T-helper 2 cell treated with Interferon-gamma antibody and Interleukin-4, amounts not matched to agents 100 ng/mL and 5 ng/mL, for 36 hours (primary cell): ENCODE measurements at regions not wholly inside any gene's neighbourhood (a gene's known extent, or its start where the extent isn't known, plus 50 kb on each side); places are given as distances from the start of the nearest gene placed in this dataset.

Experiments
- intact Hi-C: fragments of 100-400 bp; cut with micrococcal nuclease; formaldehyde crosslinking; loops from one replicate; pipeline ENCODE4 v1.15.1; 2023

DNA sequence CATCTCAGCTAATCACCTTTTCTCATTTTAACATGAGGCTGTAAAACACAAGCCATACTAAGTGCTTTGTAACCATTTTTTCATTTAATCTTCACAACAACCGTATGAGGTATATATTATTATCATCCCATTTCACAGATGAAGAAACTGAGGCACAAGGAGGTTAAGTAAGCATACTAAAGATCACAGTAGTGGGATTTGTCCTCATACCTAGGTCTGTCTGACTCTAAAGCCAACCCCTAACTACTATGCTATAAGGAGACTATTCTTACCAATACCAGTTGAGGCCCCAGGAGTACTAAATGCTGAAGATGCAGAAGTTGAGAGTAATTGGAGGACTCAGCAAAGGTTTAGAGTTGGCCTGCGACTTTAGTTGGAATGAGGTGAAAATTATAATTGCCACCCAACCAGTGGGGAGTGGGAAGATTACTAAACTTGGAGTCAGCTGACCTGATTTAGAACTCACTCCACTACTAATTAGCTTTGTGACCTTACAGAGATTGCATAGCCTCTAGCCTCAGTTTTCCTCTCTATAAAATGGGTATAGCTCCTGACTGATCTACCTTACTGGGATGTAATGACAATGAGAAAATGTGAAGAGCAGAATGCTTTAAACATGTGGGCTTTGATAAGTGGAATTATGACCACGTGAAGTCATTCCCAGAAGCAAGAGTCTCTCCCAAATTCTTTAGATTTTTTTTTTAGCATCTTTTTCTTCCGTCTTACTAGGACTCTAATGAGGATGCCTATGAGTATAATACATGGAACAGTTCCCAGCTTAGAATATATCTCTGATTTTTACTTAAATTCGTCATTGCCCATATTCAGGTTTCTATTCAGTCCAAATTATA, 85.8 kb upstream of the IPO9 start:
- intact Hi-C loops, result no loop called here

DNA sequence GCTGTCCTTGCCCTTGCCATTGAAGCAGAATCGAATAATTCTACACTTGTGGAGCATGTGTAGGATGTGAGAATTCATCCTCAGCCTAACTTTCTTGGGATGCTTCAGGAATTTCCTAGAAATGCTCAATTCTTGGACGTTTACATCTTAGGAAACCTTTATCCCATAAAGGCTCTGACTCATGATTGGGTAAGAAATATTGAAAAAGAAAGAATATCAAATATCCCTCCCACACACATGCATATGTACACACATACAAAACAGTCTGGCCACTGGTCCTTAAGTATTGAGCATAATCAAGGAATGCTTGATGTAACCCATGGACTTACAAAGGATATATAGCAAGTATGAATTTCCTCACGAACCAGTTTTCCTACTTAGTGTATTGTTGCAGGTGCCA, 83.9 kb upstream of the IPO9 start:
- intact Hi-C loops, result no loop called here

DNA sequence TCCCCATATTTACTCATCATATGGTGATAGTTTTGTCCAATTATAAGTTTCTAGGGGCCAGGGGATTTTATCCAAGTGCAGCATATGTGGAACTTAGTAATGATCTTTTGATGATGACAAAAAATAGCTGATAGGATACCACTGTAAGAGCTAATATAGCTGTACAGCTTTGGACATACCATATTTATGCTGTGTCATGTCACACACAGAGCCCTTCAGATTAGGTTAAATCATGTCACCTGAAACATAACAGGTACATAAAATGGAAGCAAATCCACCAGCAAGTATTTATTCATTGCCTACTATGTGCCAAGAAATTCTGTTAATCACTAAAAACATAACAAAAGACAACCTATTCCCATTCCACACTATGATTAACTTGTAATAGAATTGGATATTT, 82.8 kb upstream of the IPO9 start:
- intact Hi-C loops, result no loop called here

DNA sequence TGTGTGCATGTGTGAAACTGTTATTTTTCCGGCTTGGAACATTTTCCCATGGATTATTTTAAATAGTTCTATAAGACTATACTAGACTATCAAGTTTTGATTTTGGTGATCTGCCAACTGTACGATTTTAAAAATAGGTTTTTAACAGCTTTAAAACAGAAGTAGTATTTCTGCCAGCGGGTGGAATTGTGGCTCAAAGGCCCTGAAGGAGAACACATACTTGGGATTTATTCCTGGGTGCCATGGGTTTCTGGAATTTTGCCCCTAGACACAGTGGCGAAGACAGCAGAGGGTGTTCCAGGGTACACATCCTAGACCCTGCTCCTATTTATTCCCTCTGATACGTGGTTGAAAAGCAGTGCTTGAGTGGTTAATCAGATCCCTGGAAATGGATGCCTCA, 81.7 kb upstream of the IPO9 start:
- intact Hi-C loops, result no loop called here

DNA sequence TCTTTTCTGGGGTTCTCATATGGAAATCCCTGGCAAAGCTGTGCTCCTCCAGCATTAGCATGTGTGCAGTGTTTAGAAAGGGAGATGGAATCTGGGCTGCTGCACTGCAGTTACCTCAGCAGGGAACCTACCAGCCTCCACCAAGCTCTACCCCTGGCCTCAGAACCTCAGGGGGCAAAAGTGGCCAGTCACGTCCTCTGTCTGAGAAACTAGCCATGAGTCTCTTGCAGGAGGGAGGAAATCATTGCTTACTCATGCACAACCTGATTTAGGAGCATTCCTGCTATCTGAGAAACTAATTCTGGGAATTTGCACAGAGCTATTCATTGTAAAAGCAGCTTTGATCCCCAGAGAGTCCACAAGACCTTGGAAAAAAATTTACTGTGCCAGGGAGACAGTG, 80.6 kb upstream of the IPO9 start:
- intact Hi-C loops, result no loop called here

DNA sequence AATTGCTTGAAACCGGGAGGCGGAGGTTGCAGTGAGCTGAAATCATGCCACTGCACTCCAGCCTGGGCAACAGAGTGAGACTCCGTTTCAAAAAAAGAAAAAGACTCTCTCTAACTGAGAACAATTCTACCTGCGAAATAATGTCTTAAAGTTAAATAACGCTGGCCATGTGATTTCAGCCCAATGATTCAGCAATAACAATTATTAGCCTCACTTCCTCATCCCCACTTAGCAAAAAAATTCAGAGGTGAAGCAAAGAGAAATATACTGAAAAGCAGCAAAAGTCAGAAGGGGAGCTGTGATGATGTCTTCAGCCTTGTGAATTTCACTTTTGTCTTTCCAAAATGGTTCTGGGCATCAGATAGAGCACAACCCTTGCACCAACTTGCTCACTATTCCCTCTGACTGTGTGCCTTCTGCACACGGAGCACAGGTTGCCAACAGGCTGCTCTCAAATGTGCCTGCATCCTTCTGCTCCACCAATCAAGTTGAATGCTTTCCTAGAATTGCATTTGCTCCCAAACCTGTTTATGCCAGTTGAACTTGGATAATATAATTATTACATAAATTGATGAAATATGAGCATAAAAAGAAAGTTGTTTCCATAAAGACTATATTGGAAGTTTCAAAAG, 79.8 kb upstream of the IPO9 start:
- intact Hi-C loops, result no loop called here

DNA sequence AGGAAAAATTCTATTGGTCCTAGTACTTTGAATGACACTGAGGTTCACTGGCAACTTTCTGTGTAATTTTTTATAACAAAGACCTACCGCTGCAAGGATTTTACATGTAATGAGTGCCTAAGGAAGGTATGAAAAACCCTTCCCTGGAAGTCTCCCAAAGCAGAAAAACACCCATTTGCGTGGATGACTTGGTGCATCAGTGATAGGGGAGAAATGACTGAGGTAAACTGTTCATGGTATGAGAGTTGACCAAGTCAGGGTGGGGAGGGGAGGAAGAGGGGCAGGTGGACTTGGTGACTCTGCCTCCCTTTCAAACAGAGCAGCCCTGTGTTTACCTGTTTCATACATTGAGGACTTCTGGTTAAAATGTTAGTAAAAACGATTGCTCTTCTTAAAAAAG, 78.8 kb upstream of the IPO9 start:
- intact Hi-C loops, result no loop called here

DNA sequence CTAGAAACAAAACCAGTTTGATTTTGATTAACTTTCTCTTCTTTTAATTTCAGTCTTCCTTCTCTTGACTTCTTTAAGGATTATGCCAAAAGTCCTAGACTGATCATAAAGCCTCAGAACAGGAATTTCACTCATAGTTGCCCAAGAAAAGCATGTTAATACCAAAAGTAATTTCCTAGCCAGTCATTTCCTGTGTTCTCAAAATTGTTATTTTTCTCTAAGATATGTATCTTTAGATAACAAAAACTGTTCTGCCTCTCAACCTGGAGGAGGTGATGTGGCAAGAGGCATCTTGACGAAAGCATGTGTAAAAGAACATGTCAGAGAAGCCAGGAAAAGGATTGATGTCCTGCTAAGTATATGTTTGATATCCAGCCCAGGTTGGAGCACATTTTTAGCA, 78.0 kb upstream of the IPO9 start:
- intact Hi-C loops, result no loop called here

DNA sequence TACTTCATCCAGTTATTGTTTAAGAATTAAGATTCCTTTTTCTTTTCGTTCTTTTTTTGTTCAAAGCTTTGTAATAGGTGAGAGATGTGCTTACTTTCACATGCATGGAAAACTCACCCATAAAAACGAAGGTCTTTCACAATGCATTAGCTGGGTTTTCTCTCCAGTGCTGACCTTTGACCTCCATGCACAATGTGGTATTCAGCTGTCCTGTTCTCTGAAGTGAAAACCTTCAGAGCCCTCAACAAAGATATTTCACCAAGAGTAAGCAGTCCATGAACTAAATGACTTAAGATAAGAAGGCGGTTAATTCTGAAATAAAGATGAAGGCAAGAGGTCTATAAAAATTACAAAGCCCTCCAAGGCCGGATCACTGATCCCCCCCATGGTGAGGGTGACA, 77.1 kb upstream of the IPO9 start:
- intact Hi-C loops, result no loop called here

DNA sequence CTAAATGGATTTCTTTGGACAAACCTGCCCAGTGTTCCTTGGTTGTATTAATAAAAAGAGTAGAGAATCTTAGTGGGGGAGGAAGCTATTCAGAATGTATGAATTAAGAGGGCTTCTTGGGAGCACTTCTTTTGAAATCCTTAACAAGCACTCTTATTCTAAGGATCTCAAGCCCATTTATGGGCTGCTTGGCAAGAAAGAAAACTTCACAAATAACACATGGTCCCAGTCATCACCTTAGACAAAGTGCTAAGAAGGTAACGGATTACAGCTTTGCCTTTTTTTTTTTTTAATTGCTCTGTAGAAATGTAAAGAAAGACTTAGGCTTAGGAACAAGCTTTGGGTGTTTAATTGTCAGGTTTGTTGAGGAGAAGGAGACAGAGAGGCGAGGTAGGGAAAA, 76.6 kb upstream of the IPO9 start:
- intact Hi-C loops, result no loop called here

DNA sequence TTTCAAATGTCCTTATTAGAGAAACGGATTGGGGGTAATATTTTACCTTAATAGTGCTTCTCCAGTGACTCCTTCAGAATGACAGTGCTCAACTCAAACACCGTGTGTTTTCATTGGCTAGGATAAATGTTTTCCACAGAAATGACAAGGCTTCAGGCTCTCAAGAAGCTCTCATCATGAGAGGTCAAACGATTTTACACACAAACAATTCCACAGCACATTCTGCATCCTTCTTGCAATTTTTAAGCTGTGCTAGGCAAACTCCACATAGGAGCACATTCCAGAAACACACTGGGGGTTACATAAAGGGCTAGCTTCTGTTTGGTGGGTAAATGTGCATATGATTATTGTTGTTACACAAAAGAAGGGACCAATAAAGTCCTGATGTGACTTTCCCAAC, 75.5 kb upstream of the IPO9 start:
- intact Hi-C loops, result no loop called here

DNA sequence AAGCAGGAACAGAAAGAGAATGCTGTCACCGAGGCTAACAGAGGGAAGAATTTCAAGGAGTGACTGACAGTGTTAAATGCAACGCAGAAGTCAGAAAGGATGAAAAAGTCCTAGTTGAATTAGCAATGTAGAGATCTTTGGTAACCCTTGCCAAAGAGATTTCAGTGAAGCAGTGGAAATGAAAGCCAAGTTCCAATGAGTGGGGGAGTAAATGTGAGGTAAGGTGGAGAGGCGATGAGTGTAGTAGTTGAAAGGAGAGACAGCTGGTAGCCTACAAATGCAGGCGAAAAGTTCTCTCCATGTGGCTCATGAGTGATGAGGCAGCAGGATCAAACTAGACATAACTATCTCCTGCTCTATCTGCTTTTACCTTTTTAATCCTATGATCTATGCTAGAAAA, 74.6 kb upstream of the IPO9 start:
- intact Hi-C loops, result no loop called here

DNA sequence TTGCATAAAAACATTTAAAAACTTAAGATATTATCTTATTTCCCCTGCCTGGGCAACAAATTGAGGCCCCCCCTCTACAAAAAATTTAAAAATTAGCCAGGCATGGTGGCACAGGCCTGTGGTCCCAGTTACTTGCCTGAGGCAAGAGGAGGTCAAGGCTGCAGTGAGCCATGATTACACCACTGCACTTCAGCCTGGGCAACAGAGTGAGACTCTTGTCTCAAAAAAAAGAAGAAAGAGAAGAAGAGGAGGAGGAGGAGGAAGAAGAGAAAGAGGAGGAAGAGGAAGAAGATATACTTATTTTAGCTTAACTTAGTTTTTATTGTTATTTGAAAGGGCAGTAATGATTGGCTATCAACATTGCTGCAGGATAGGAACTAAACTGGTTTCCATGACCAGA, 73.8 kb upstream of the IPO9 start:
- intact Hi-C loops, result no loop called here

DNA sequence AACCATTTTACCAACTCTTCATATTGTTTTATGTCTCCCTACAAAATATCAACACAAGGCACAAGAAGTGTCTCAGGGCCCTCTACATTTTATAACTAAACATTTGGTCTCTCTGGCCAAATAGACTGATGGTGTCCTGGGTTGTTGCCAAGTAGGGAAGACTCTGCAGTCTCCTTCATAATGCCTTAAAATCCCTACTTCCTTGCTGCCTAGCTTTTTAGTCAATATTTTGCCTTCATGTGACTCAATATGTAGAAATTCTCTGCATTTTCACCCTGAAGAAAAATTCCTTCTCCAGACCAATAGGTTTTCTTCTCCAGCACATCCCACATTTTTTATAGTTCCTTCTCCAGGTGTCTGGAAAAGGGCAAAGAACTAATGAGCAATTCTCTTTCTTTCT, 72.6 kb upstream of the IPO9 start:
- intact Hi-C loops, result no loop called here

DNA sequence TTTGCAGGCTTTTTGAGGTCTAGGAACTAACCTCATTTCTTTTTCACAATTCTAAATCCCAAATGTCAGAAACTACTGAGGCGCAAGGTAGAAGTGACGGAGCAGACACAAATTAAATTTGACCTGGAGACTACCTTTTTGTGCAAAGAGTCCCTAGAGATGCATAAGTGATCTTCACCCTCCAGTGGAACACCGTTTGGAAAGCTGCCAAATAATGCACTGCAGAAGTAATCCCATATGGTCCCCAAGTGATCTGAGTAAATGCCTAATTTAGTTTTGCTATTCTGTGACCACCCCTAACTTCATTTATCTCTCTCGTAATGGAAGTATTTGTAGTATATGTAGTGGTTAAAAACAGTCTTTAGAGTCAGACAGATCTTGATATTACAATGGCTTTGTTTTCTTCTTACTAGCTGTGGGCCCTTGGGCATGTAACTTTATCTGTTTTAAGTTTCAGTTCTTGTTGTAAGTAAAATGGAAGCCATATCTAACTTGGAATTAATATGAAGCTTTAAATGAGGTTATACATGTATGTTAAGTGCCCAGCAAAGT, 70.4 kb upstream of the IPO9 start:
- intact Hi-C loops, result no loop called here

DNA sequence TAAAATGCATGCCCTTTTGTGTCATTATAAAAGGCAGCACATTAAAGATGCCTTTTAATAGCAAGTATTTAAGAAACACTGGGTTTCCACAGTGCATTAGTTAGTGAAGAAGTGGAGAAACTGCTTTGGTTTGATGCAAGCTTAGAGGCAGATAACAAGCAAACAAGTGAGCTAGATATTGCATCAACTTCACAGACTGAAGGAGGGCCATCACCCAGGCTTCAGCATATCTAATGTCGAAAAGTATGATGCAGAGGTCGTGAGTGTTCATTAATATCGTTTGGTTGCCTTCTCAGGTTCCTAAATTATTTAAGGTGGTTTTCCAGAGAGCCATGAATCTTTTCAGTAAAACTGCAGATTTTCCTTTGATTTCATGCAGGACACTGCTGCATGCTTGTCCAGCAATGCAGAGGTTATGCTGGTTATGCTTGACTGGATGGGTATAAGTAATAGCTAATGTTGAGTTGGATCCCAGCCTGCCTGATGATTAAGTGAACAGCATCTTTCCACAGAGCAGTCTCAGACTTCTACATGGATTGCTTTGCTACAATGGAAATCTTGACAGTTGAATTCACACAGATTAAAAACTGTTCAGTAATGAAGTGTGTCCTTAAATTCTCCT, 69.7 kb upstream of the IPO9 start:
- intact Hi-C loops, result no loop called here

DNA sequence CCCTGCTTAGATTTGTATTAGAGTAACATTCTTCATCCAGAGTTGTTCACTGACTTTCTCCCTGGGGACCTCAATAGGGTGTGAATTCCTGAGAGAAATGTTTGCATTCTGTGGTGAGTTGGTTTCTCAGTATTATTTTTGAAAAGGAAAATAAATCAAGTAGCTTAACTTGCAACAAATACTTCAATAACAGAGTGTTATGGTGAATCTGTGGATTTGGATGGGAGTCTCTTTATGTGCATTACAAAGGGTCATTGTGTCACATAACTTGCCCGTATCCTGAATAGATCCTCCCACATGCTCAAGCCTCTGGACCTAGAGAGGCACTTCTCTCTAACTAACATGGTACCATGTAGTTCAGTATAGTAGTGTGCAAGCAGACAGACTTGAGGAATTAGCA, 68.4 kb upstream of the IPO9 start:
- intact Hi-C loops, result no loop called here

DNA sequence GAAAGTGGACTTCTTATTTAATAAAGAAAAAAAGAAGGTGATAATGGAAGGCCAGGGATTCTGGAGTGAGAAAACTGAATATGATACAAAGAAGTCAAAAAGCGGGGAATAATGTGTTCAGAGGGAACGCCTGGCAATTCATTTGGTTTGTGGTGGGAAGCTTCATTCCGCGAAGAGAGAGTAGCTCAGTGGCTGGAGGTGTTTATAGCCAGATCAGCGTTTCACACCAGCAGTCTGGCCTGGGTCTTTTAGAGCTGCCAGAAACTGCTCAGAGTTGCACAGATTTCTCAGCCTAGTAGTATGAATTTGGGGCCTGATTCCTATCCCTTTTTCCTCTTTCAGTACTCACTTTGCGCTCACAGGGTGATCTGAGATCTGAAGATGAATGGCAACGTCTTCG, 67.8 kb upstream of the IPO9 start:
- intact Hi-C loops, result no loop called here

DNA sequence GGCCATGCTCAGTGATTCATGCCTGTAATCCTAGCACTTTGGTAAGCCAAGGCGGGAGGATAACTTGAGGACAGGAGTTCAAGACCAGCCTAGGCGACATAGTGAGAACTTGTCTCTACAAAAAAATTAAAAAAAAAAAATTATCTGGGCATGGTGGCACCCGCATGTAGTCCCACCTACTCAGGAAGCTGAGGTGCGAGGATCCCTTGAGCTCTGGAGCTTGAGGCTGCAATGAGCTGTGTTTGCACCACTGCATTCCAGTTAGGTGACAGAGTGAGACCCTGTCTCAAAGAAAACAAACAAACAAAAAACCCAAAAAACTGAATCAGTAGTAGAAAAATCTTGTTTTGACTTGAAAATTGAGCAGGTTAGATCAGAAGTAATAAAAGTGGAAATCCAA, 67.1 kb upstream of the IPO9 start:
- intact Hi-C loops, result no loop called here

DNA sequence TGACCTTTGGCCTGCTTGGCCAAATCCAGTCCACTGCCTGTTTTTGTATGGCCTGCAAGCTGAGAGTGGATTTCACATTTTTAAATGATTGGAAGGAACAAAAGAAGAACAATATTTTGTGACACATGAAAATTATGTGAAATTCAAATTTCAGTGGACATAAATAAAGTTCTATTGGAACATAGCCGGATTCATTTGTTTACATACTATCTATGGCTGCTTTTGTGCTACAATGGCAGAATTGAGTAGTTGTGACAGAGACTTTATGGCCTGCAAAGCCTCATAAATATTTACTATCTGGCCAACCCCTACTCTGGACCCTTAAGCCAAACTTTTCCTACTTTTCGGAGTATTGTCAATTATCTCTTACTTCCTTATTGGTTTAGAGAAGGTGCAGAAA, 66.6 kb upstream of the IPO9 start:
- intact Hi-C loops, result no loop called here

DNA sequence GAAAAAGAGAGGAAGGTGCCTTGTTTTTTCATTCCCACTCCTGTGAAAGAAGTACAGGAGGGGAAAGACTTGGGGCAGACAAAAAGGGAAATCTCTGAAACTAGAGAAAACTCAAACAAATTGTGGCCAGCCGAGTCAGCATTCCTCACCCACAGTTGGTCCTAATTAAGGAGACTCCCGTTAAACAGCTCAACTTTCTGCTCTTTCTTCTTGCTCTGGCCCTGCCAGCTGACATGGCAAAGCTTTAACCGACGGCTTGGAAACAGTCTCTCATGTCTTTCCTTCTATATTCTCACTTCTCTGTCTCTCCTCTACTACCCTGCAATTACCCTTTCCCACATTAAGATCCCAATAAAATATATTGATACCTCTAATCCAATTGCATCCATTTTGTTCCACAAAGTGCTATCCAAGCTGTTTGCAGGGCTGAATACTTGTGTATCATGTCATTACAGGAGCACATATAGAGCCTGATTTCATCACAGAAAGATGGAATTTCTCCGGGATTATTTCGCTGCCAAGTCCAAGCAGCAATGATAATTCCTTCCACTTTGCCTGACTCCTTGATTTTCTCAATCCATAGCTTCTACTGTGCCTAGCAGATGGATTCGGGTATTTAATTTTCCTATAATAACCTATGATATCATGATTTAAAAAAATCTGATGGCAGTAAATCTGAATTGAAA, 65.4 kb upstream of the IPO9 start:
- intact Hi-C loops, result no loop called here

DNA sequence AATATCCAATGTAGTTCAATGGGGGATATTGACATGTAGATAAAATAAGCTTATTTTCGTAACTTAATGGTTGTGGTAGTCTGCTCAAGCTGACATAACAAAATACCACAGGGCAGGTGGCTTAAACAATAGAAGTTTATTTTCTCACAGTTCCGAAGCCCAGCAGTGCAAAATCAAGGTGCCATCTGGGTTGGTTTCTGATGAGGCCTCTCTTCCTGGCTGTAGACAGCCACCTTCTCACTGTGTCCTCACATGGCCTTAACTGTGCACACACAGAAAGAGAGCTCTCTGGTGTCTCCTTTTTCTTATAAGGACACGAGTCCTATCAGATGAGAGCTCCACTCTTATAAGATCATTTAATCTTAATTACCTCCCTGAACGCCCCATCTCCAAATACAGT, 64.8 kb upstream of the IPO9 start:
- intact Hi-C loops, result no loop called here
